HG02885 (cell line): ENCODE measurements at regions not wholly inside any gene's neighbourhood (a gene's known extent, or its start where the extent isn't known, plus 50 kb on each side); places are given as distances from the start of the nearest gene placed in this dataset.

Source experiments
- ATAC-seq: cut with Tn5 transposase; IDR thresholded peaks from one replicate; pipeline ENCODE4 v1.9.1; 2021; ENCODE audit warnings: mild to moderate bottlenecking; ENCODE audit not compliant: unreplicated experiment, poor library complexity

GRCh38 chr12:115860619-115861018 lies 416.9 kb downstream of the MED13L start:
- no peak for ATAC-seq

GRCh38 chr12:115859231-115859630 lies 418.3 kb downstream of the MED13L start:
- no peak for ATAC-seq

- no peak for ATAC-seq
These were observed 419.6 kb downstream of the MED13L start for GRCh38 chr12:115857923-115858322.

- no peak for ATAC-seq
These were observed 420.2 kb downstream of the MED13L start for GRCh38 chr12:115857160-115857920.

DNA sequence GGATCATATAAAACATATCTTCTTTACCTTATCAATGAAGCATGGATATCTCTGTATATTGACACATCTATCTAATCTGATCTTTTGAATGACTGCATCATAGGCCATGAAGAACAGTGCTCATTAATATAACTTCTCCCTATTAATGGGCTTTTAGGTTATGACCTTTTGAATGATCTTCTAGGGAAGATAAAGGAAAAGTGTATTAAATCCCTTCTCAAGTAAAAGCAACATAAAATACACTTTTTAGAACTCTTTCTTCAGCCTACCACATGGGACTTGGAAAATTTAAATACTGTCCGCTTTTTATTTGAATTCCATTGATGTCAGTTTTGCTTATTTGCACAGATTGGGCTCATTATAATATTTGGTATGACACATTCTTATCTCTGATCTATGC lies 425.4 kb downstream of the MED13L start:
- ATAC-seq, result no peak

- no peak for ATAC-seq
These were observed 426.5 kb downstream of the MED13L start for GRCh38 chr12:115850957-115851356.

GRCh38 chr12:115849262-115849943 lies 428.1 kb downstream of the MED13L start:
- ATAC-seq, result no peak

DNA sequence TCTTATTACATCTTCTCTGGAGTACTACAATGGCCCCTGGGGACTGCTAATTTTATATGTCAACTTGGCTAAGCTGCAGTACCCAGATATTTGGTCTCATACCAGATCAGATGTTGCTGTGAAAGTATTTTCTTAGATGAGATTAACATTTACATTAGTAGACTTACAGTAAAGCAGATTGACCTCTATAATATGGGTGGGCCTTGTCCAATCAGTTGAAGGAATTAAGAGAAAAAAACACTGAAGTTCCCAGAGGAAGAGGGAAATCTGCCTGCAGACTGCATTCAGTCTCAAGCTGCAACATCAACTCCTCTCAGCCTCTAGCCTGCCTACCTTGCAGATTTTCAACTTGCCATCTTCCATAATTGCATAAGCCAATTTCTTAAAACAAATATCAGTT lies 430.1 kb downstream of the MED13L start:
- ATAC-seq, result no peak

- ATAC-seq, result no peak
These were observed 431.0 kb downstream of the MED13L start for GRCh38 chr12:115846516-115846915.

- ATAC-seq, result no peak
These were observed 437.3 kb downstream of the MED13L start for GRCh38 chr12:115840159-115840558.

- no peak for ATAC-seq
These were observed 438.5 kb downstream of the MED13L start for GRCh38 chr12:115838952-115839351.

DNA sequence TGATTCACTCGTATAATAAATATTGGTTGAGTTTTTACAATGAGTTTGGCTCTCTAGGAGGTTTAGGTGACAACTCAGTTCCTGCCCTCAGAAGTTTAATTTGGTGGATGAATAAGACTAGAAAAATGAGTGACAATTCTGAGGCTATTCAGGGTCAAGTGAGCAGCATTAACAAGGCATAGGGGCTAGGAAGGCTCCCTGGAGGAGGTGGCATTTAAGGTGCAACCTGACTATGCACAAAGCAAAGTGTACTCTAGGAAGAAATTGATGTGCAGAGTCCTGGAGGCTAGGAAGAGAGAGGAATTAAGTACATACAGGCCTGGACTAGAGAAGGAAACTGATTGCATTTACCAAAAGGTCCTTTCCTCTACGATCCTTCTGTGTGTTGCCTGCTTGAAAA lies 440.3 kb downstream of the MED13L start:
- ATAC-seq, result no peak

DNA sequence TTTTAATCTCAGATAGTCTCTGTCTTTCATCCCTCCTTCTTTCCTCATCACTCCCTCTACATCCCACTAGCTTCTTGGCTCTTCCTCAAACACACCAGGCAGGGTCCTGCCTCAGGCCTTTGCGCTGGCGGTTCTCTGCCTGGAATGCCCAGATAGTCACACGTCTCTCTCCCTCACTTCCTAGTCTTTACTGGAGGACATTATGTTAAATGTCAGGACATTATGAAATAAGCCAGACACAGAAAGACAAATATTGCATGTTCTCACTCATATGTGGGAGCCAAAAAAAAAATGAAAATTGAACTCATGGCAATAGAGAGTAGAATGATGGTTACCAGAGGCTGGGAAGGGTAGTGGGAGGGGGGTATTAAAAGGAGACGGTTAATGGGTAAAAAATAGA lies 442.0 kb downstream of the MED13L start:
- ATAC-seq, result no peak

DNA sequence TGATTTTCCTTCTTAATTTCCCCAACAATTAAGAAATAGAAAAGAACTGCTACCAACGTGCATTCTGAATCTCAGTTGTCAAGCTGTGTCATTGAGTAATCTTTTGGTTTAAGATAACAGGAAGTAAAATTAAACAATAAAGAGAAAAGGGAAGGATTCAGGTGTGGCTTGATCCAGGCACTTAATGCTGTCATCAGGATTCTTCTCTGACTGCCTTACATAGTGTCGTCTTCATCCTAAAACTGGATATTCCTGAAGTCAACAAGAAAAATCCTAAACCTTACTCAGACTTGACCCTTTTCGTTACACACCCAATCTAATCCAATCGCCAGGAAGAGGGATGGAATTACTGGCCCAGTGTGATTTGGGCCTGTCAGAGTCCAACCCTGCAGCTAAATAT lies 443.8 kb downstream of the MED13L start:
- no peak for ATAC-seq

DNA sequence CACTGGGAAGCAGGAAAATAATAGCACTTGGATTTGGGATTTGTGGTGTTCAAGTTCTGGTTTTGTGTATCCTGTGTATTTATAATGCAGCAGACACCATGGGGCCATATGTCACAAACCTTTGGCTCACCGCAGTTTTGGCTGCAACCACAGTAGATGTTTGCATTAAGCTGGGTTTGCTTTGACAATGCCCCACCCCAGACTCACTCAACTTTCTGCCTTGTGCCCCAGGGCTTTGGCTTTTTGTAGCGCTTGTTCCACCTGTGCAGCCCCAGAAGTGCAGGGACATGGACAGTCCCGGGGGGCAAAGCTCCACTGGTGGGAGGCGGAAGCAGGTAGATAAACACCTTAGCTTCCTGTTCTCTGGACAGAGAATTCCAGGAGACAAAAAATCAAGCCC lies 446.9 kb downstream of the MED13L start:
- ATAC-seq, result no peak

DNA sequence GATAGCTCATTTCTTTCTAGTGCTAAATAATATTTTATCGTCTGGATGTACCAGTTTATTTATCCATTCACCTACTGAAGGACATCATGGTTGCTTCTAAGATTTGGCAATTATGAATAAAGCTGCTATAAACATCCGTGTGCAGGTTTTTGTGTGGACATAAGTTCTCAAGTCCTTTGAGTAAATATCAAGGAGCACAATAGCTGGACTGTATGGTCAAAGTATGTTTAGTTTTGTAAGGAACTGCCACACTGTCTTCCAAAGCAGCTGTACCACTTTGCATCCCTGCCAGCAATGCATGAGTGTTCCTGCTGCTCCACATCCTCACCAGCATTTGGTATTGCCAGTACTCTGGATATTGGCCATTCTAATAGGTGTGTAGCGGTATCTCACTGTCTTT lies 447.4 kb downstream of the MED13L start:
- ATAC-seq, result no peak

- no peak for ATAC-seq
These were observed 449.3 kb downstream of the MED13L start for GRCh38 chr12:115828168-115828567.

- ATAC-seq, result no peak
These were observed 452.4 kb downstream of the MED13L start for GRCh38 chr12:115824936-115825602.

GRCh38 chr12:115823635-115824034 lies 453.9 kb downstream of the MED13L start:
- no peak for ATAC-seq

DNA sequence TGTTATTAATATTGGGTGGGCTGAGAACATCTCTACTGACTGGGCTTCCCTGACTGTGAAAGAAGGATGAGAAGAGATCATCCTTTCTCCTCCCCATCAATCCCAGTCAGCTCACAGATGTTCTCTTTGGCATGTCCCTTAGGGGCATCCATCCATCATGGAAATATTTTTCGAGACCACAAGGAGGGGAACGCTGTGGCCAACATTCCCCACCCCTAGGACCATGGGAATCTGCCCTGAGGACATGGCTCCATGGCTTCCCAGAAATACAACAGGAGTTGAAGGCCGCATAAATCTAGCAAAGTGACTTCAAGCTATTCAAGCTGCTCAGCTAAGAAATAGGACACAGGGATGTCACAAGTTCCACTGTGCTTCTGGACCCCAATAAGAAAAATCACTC lies 456.8 kb downstream of the MED13L start:
- no peak for ATAC-seq

GRCh38 chr12:115818973-115819372 lies 458.5 kb downstream of the MED13L start:
- ATAC-seq, result no peak
